Small intestine (tissue), 7 donors: ENCODE measurements at regions not wholly inside any gene's neighbourhood (a gene's known extent, or its start where the extent isn't known, plus 50 kb on each side); places are given as distances from the start of the nearest gene placed in this dataset.
A peak's percentile ranks its signal among the peaks of the same experiment; 100 is the strongest.

Source experiments
- DNase-seq, 2 donors: peaks; one replicate each; pipeline versions ENCODE4 v3.0.0 to v3.0.0-alpha.2; 2013
- FAIRE-seq: peaks from 2 replicates; lab custom pipeline; 2012; peaks lifted over from hg19 to GRCh38; lab: Jason Lieb, UNC
- H3K27ac ChIP-seq, 3 donors: one replicate each; pipeline ENCODE4 v1.5.1; 2013; ENCODE audit warnings: low read length in 2 of 3, mild to moderate bottlenecking in 2 of 3, control low read depth in 1 of 3, inconsistent platforms in 1 of 3, low read depth in 1 of 3, moderate library complexity in 1 of 3
- H3K27me3 ChIP-seq, 3 donors: one replicate each; pipeline ENCODE4 v1.6.1; 2013; ENCODE audit warnings: low read length in 3 of 3, inconsistent platforms in 1 of 3; ENCODE audit not compliant: control insufficient read depth in 3 of 3, insufficient read depth in 3 of 3
- H3K36me3 ChIP-seq, 3 donors: one replicate each; pipeline ENCODE4 v1.6.1; 2013; ENCODE audit warnings: low read length in 3 of 3, inconsistent platforms in 1 of 3, low read depth in 1 of 3, mild to moderate bottlenecking in 1 of 3, moderate library complexity in 1 of 3; ENCODE audit not compliant: control insufficient read depth in 3 of 3, insufficient read depth in 2 of 3
- H3K4me1 ChIP-seq, 3 donors: one replicate each; pipeline ENCODE4 v1.6.1; 2013; ENCODE audit warnings: low read length in 2 of 3, inconsistent platforms in 1 of 3, low read depth in 1 of 3, mild to moderate bottlenecking in 1 of 3, moderate library complexity in 1 of 3; ENCODE audit not compliant: control insufficient read depth in 3 of 3, insufficient read depth in 2 of 3
- H3K4me3 ChIP-seq, 3 donors: one replicate each; pipeline ENCODE4 v1.5.1; 2013; ENCODE audit warnings: low read length in 3 of 3, control low read depth in 1 of 3, inconsistent platforms in 1 of 3, low read depth in 1 of 3, mild to moderate bottlenecking in 1 of 3, moderate library complexity in 1 of 3
- H3K9me3 ChIP-seq, 2 donors: one replicate each; pipeline ENCODE4 v1.6.1; 2013; ENCODE audit warnings: low read depth in 1 of 2, low read length in 1 of 2; ENCODE audit not compliant: control insufficient read depth in 2 of 2, insufficient read depth in 1 of 2
- WGBS, 3 donors: extraction: QIAGEN DNeasy Blood & Tissue Kit; methylation state at CpG; one replicate each; pipeline ENCODE4 v1.1.7; 2013; 5-methylcytosine and 5-hydroxymethylcytosine counted together
- donor health status: healthy with polysubstance abuse.
- donor health status: control.
- donor health status: control.
- donor health status: Bipolar disorder and iron deficiency.
- donor health status: healthy.

DNA sequence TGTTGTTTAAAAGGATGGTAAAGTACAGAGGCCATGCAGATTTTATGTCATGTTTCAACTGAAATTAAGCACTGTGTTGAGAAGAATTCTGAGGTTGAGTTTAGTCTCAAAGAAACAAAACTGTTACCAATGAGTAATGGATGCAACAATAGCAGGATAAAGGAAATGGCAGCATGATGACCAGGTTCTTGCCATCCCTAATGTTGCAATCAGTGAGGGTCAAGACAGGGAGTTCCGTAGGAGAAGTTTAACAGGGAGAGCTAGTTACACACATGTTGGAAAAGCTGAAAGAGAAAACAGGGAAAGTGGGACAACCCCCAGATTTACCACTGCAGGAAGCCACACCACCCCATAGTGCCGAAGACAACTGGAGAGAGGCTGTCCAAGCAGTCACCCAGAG is 343.8 kb upstream of the EPHA4 start:
- 79 to 86% (median 81%) methylated on average over 2 of the region's 2 CpGs for WGBS, 3 donors
- no peaks in the 10 kb centered on the region for H3K4me1 ChIP-seq
- no peak overlapping the region for H3K27ac ChIP-seq
- H3K27me3 ChIP-seq: peaks cover 0 to 2% (median 0%) of the 10 kb centered on the region in 3 donors
- no peaks in the 10 kb centered on the region for H3K36me3 ChIP-seq
- no peaks in the 10 kb centered on the region for H3K9me3 ChIP-seq
- H3K4me3 ChIP-seq: no peak overlapping the region
- no peak for FAIRE-seq
- DNase-seq: no peak

DNA sequence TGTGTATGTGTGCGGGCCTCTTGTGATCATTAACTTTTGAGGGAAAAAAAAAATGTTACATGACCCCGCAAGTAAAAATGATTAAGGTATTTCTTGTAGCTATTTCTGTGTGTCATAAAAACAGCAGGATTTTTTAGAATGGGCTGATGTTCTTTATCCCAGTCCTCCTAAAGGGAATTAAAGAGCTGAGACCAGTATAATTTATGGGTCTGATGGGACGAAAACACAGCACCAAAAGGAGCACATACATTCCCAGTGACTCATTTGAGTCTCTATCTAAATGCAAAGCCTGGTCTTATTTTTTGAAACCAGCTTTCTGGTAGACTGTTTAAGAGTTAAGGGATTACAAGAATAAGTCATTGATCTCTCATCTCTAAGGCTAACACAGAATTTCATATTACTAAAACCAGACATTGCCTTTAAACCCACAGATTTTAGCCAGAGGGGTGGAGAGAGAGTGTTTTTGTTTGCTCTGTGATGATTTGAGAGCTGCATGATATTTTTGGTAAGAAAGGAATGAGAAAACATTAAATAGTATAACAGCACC is 342.3 kb upstream of the EPHA4 start:
- H3K27me3 ChIP-seq: peaks cover 0 to 2% (median 0%) of the 10 kb centered on the region in 3 donors
- DNase-seq (no peak), FAIRE-seq (no peak)
- no peak overlapping the region for H3K4me3 ChIP-seq
- no peaks in the 10 kb centered on the region for H3K4me1 ChIP-seq
- no peak overlapping the region for H3K27ac ChIP-seq
- H3K36me3 ChIP-seq: no peaks in the 10 kb centered on the region
- WGBS, 3 donors: 33 to 52% (median 38%) methylated on average over 3 of the region's 3 CpGs
- H3K9me3 ChIP-seq: no peaks in the 10 kb centered on the region

DNA sequence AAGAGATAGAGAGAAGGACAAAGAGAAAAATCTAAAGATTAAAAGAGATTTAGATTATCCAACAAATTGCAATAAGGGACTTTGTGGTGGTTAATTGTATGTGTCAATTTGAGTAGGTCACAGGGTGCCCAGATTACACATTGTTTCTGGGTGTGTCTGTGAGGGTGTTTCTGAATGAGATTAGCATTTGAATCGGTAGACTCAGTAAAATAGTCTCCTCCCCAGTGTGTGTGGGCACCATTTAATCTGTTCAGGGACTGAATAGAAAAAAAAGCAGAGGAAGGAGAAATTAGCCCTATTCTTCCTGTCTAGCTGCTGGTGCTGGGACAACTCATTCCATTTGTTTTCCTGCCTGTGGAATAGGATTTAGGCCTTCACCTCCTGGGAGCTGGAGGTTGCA is 339.8 kb upstream of the EPHA4 start:
- no peak for FAIRE-seq
- Histone ChIP-seq H3K27ac (no peak overlapping the region), H3K36me3 (no peaks in the 10 kb centered on the region), H3K4me3 (no peak overlapping the region), H3K27me3 (no peaks in the 10 kb centered on the region), H3K4me1 (no peaks in the 10 kb centered on the region), H3K9me3 (no peaks in the 10 kb centered on the region)
- WGBS, 3 donors: 10 to 51% (median 33%) methylated on average over 1 of the region's 1 CpG
- no peak for DNase-seq

DNA sequence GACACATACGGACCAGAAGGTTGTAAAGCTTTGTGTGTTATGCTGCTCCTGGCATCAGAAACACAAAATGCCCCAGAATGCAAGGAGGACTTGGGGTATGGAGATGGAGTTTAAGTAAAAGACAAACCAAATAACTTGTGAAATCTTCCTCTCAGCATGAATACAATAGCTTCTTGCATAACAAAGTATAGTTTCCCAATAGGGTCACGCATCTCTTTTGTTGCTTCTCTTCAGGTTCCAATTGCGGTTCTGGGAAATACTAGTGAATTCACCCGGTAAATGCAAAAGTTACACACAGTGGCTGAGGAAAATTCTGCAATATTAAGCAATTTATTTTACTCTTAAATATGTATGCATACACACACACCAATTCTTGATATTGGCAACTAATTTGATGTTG is 339.2 kb upstream of the EPHA4 start:
- 84 to 89% (median 87%) methylated on average over 4 of the region's 4 CpGs for WGBS, 3 donors
- FAIRE-seq (no peak), DNase-seq (no peak)
- H3K27ac ChIP-seq: no peak overlapping the region
- H3K4me3 ChIP-seq: no peak overlapping the region
- H3K27me3 ChIP-seq: no peaks in the 10 kb centered on the region
- no peaks in the 10 kb centered on the region for H3K36me3 ChIP-seq
- H3K9me3 ChIP-seq: no peaks in the 10 kb centered on the region
- H3K4me1 ChIP-seq: no peaks in the 10 kb centered on the region

DNA sequence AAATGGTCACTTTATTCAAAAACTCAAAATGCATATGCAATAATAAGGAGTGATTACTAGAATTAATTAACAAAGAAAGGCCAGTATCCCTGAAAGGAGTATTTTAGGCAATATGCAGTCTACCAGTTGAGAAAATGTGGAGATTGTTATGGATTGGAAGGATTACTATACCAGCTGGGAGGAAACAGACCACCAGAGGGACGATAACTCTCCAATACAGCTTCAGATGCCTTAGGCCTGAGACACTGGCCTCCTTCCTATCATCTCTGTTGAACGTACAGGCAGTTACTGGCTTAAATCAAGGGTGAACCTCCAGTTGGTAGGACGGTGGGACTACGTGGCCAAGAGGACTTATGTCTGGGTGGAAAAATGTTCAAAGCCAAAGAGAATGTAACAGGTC is 336.4 kb upstream of the EPHA4 start:
- no peaks in the 10 kb centered on the region for H3K4me1 ChIP-seq
- H3K36me3 ChIP-seq: no peaks in the 10 kb centered on the region
- no peak overlapping the region for H3K4me3 ChIP-seq
- H3K27ac ChIP-seq: no peak overlapping the region
- 60 to 74% (median 67%) methylated on average over 4 of the region's 4 CpGs for WGBS, 3 donors
- H3K27me3 ChIP-seq: no peaks in the 10 kb centered on the region
- FAIRE-seq (no peak), DNase-seq (no peak)
- no peaks in the 10 kb centered on the region for H3K9me3 ChIP-seq

DNA sequence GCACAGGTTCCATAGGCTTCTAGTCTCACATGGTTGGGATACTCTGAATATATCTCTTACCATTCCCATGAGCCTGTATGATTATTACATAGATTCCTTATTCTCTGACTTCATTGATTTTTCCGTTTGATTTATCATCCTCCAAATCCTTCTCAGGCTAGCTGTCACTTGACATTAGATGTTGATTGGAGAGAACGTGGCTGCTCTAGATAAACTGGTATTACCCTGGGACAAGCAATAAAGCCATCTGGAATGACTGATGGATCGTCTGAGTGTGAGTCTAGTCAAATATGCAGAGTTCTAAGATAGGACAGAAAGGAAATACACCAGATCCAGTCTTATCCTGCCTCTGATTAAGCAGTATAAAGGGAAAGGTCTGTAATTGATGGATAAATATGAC is 325.6 kb upstream of the EPHA4 start:
- WGBS, 3 donors: 24 to 46% (median 29%) methylated on average over 3 of the region's 3 CpGs
- Histone ChIP-seq H3K36me3 (no peaks in the 10 kb centered on the region), H3K27me3 (no peaks in the 10 kb centered on the region), H3K4me1 (no peaks in the 10 kb centered on the region), H3K9me3 (peaks cover 0 to 4% of the 10 kb centered on the region in 2 donors), H3K27ac (no peak overlapping the region), H3K4me3 (no peak overlapping the region)
- no peak for DNase-seq
- no peak for FAIRE-seq

DNA sequence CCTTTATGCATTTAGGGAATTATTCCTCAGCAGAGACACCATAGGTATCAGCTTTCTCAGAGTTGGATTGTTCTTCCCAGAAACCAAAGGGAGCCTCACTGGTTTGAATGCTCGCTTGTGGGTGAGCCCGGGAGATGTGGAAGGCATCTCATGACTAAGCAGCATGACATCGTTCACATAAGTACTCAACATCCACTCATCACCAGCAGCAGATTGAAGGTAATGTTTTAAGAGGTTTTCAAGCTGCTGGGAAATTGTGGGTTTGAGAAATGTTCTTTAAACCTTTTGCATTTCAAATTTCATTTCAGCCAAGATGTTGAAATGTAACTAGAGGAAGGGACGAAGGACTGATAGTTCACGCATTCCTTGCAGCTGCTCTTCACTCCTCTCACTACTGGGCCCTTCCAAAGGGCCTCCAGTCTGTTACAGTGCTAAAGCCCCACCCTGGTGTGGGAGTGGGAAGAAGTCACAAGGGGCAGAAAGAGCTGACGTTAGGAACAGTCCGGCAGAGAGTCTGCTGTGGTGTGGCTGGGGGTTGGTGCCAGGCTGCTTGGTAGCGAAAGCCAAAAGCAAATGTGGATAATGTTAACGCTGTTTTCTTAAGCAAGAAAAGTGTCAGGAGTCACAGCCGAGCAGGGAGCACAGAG is 324.5 kb upstream of the EPHA4 start:
- Histone ChIP-seq H3K4me3 (peak overlapping the region in 1 of 3 donors; percentile 6), H3K27me3 (no peaks in the 10 kb centered on the region), H3K27ac (peak overlapping the region in 1 of 3 donors; percentile 49), H3K9me3 (peaks cover 0 to 4% of the 10 kb centered on the region in 2 donors), H3K36me3 (no peaks in the 10 kb centered on the region), H3K4me1 (no peaks in the 10 kb centered on the region)
- WGBS, 3 donors: 56 to 60% (median 58%) methylated on average over 10 of the region's 10 CpGs
- no peak for FAIRE-seq
- peak in 1 of 2 donors; percentile 31 for DNase-seq

DNA sequence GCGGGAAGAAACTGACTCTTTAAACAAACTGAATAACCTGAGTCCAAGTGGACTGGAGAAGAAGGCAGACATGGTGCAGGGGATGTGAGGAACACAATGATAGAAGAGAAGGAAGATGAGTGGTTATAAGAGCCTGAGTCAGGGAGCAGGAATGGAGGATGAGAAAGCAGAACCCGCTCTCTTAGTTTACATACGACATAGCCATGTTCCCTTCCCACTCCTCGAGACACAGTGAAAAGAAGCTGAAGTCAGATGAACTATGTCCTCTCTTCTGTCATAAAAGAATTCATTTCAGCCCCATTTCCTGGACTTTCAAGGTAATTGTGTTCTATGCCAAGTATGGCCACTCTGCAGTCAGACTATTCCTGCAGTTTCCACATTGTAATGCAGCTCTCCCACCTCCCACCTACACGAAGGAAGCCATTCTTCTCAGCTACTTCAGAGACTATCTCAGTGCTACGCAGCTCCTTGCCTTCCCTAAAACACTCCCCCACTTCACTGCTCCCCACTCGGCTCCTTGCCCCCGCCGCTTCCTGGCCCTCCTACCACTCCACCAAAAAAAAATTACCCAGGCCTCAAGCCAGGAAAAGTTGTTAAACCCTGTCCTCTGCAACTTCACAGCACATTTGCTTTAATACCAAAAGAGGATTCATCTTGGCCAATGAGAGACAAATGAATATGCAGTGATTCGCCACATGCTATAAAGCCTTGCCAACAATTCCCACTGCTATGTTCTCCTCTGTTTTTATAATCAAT is 323.4 kb upstream of the EPHA4 start:
- no peaks in the 10 kb centered on the region for H3K4me1 ChIP-seq
- no peaks in the 10 kb centered on the region for H3K27me3 ChIP-seq
- no peak overlapping the region for H3K4me3 ChIP-seq
- H3K9me3 ChIP-seq: peaks cover 0 to 4% of the 10 kb centered on the region in 2 donors
- peak in 1 of 2 donors; percentile 18 for DNase-seq
- H3K27ac ChIP-seq: no peak overlapping the region
- 61 to 75% (median 71%) methylated on average over 10 of the region's 10 CpGs for WGBS, 3 donors
- H3K36me3 ChIP-seq: no peaks in the 10 kb centered on the region
- FAIRE-seq: no peak
